ENCODE measurements at regions not wholly inside any gene's neighbourhood (a gene's known extent, or its start where the extent isn't known, plus 50 kb on each side); places are given as distances from the start of the nearest gene placed in this dataset.

DNA sequence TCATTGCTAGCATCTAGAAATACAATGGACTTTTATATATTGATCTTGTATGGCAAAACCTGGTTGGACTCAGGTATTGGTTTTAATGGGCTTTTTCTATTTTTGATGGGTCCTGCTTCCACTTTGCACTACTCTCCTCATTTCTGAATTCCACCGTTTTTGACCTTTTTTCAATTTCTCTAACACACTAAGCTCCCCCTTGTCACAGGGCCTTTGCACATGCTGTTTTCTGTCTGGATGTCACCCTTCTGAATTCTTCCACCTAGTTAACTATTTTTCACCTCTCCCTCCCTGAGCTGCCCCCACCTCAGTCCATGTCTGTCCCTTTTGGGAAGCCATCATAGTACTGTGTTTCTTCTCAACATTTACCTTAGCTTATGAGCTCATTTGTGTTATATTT, 112.7 kb upstream of the FRMD6 start:
- Histone ChIP-seq H3K4me3 (no peak overlapping the region), H3K27me3 (no peaks in the 10 kb centered on the region), H3K9me3 (no peaks in the 10 kb centered on the region), H3K27ac (no peak overlapping the region), H3K4me1 (no peaks in the 10 kb centered on the region), H3K36me3 (no peaks in the 10 kb centered on the region)
- DNase-seq (no peak), ATAC-seq (no peak)
- TF ChIP-seq, protein P1, sequence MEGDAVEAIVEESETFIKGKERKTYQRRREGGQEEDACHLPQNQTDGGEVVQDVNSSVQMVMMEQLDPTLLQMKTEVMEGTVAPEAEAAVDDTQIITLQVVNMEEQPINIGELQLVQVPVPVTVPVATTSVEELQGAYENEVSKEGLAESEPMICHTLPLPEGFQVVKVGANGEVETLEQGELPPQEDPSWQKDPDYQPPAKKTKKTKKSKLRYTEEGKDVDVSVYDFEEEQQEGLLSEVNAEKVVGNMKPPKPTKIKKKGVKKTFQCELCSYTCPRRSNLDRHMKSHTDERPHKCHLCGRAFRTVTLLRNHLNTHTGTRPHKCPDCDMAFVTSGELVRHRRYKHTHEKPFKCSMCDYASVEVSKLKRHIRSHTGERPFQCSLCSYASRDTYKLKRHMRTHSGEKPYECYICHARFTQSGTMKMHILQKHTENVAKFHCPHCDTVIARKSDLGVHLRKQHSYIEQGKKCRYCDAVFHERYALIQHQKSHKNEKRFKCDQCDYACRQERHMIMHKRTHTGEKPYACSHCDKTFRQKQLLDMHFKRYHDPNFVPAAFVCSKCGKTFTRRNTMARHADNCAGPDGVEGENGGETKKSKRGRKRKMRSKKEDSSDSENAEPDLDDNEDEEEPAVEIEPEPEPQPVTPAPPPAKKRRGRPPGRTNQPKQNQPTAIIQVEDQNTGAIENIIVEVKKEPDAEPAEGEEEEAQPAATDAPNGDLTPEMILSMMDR (IDR thresholded peaks at IDR 0.05): no peak
- intact Hi-C loops (cut with DNase I): no loop called here

DNA sequence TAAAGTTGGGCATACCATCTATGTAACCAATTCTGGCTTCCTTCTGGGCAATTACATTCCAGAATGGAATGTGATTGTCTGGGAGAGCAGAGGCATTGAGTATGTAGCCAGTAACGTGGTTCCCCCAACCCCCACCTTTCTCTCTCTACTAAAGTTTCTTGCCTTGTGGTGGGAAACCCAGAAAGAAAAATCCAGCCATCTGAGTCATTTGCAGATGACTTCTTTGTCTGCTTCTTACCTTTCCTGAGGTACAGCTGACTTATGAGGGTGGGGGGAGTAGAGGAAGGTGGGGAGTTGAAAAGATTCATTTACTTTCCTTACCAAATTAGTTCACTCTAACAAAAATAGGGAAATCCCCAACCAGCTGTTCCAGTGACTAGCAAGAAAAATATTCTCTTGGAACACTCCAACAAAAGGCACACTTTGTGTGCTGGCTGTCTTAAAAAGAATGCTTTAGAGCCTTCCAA, 112.1 kb upstream of the FRMD6 start:
- Histone ChIP-seq H3K4me3 (no peak overlapping the region), H3K27me3 (no peaks in the 10 kb centered on the region), H3K27ac (no peak overlapping the region), H3K36me3 (no peaks in the 10 kb centered on the region), H3K4me1 (no peaks in the 10 kb centered on the region), H3K9me3 (no peaks in the 10 kb centered on the region)
- intact Hi-C loops (cut with DNase I): no loop called here
- TF ChIP-seq, protein P1 (IDR thresholded peaks at IDR 0.05): no peak
- ATAC-seq: peak; percentile 32
- no peak for DNase-seq

DNA sequence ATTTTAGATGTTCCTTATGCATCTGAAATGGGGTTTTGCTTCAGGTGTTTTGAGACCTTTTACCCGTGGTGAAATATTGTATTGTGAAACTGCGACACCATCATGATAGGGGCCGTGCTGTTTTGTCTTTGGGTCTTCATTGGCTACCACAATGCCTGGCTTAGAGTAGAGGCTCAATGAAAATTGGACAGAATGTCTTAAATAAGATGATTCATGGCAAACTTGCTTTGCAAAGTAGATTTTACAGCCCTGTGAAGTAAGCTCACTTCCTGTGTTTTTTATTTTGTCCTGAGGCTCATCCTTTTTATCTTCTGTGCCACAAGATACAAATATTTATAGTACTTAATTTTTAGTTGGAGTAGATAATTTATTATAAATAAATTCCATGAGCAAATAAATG, 111.3 kb upstream of the FRMD6 start:
- no peaks in the 10 kb centered on the region for H3K4me1 ChIP-seq
- ATAC-seq: no peak
- no peak overlapping the region for H3K4me3 ChIP-seq
- no peaks in the 10 kb centered on the region for H3K36me3 ChIP-seq
- no peaks in the 10 kb centered on the region for H3K9me3 ChIP-seq
- no peaks in the 10 kb centered on the region for H3K27me3 ChIP-seq
- DNase-seq: no peak
- intact Hi-C loops (cut with DNase I): no loop called here
- TF ChIP-seq, protein P1 (IDR thresholded peaks at IDR 0.05): no peak
- no peak overlapping the region for H3K27ac ChIP-seq

DNA sequence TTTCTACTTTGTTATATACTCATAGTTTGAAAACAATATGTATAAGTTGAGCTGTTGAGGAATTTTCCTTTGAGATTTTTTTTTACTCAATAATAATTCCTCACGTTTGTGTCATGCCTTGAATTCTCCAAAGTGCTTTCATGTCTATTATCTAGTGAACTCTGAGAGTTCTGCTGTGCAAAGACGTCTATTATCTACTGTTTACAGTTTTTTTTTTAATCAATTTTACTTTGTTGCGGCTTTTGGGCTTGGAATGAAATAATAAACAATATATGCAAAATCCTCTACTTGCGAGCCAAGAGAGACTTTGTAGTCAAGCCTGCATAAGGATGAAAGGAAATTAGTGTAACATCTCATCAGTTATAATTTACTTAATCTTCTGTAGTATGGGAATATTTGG, 107.2 kb upstream of the FRMD6 start:
- no peaks in the 10 kb centered on the region for H3K27me3 ChIP-seq
- intact Hi-C loops (cut with DNase I): no loop called here
- no peak overlapping the region for H3K27ac ChIP-seq
- TF ChIP-seq, protein P1 (IDR thresholded peaks at IDR 0.05): no peak
- H3K4me3 ChIP-seq: no peak overlapping the region
- H3K36me3 ChIP-seq: no peaks in the 10 kb centered on the region
- DNase-seq (no peak), ATAC-seq (no peak)
- no peaks in the 10 kb centered on the region for H3K9me3 ChIP-seq
- no peaks in the 10 kb centered on the region for H3K4me1 ChIP-seq

DNA sequence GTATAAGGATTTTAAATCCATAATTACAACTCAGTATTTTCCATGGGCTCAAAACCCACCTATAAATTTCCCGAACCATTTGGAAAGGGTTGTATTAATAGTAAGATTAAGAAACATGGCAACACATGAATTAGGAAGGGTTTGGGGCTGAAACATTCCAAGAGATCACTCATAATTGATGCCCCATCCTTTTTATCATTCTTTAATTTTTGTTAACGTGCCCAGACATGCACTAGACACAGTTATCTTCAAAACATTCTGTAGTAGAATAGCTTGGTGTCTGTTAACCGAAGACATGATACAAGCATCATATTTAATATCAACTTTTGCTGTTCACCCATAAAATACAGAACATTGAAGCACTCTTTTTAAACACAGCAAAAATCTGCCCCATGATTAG, 106.8 kb upstream of the FRMD6 start:
- Histone ChIP-seq H3K27ac (no peak overlapping the region), H3K4me3 (no peak overlapping the region)
- intact Hi-C loops (cut with DNase I): no loop called here

More for the DNA sequence above, 106.8 kb upstream of the FRMD6 start:
- no peak for DNase-seq
- Histone ChIP-seq H3K9me3 (no peaks in the 10 kb centered on the region), H3K4me1 (no peaks in the 10 kb centered on the region), H3K27me3 (no peaks in the 10 kb centered on the region), H3K36me3 (no peaks in the 10 kb centered on the region)
- no peak for ATAC-seq
- TF ChIP-seq, protein P1 (IDR thresholded peaks at IDR 0.05): no peak

Measured in left lung (tissue), 4 donors.